K562 (cell line): ENCODE measurements at regions not wholly inside any gene's neighbourhood (a gene's known extent, or its start where the extent isn't known, plus 50 kb on each side); places are given as distances from the start of the nearest gene placed in this dataset.

ENCODE experiments used
- ATAC-seq: fragments of 200-7000 bp; cut with Tn5 transposase; 3 replicates; pipeline ENCODE4 v1.9.1; 2020; ENCODE audit warnings: moderate library complexity
- BruUV-seq: library from RNA; stranded (reverse); fragments of 400-500 nt; replicated peaks from 2 replicates; lab custom pipeline; 2021; lab: Mats Ljungman, UMichigan
- CTCF ChIA-PET: fragments of 300-600 bp; formaldehyde crosslinking; extraction: SDS; loops from one replicate; lab custom pipeline; 2021; ENCODE audit warnings: low intra/inter-chr PET ratio; lab: Yijun Ruan, JAX
- POLR2A ChIA-PET: fragments of 300-600, 350-650 bp; sonication (Branson Sonifier 250); formaldehyde crosslinking; extraction: SDS; loops from one replicate; lab custom pipeline; 2021; ENCODE audit warnings: antibody characterized with exemption, inconsistent platforms; lab: Yijun Ruan, JAX
- DNase-seq, 4 experiments: peaks; one replicate each; pipeline versions ENCODE4 v3.0.0 to v3.0.0-alpha.2; 2011 to 2018; ENCODE audit warnings: low spot score in 3 of 4, mixed read lengths in 3 of 4; ENCODE audit errors: extremely low read depth in 1 of 4
- FAIRE-seq: peaks from 2 replicates; lab custom pipeline; 2011; peaks lifted over from hg19 to GRCh38; lab: Jason Lieb, UNC
- H2AFZ ChIP-seq: 2 replicates; pipeline ENCODE4 v1.6.0; 2011; ENCODE audit warnings: low read depth, low read length, control low read depth, inconsistent platforms
- H3K27ac ChIP-seq: fragments of 200-600 bp; 3 replicates; pipeline ENCODE4 v1.8.0; 2011; ENCODE audit warnings: low read depth, mild to moderate bottlenecking, control low read depth, inconsistent platforms, low read length, moderate library complexity, mixed read lengths; ENCODE audit errors: extremely low read depth
- H3K27me3 ChIP-seq, 2 experiments: fragments of 300-600 bp in 1 of 2; 2 replicates in 1 of 2; 3 replicates in 1 of 2; pipeline versions ENCODE4 v1.6.0 to v1.8.0; 2011; ENCODE audit warnings: inconsistent platforms in 2 of 2, low read length in 2 of 2, mild to moderate bottlenecking in 1 of 2, mixed read lengths in 1 of 2, moderate library complexity in 1 of 2; ENCODE audit not compliant: control insufficient read depth in 2 of 2, insufficient read depth in 2 of 2
- H3K36me3 ChIP-seq: fragments of 300-600 bp; 3 replicates; pipeline ENCODE4 v1.8.0; 2011; ENCODE audit warnings: mild to moderate bottlenecking, low read length, inconsistent platforms; ENCODE audit not compliant: control insufficient read depth, insufficient read depth
- H3K4me1 ChIP-seq, 2 experiments: fragments of 200-600 bp in 1 of 2; replicated peaks in 1 of 2; 2 replicates in 1 of 2; 3 replicates in 1 of 2; pipeline versions ENCODE4 v1.5.1 to v1.8.0; 2011; ENCODE audit warnings: inconsistent platforms in 2 of 2, low read length in 2 of 2, mild to moderate bottlenecking in 1 of 2, mixed read lengths in 1 of 2, moderate library complexity in 1 of 2; ENCODE audit not compliant: control insufficient read depth in 2 of 2, insufficient read depth in 2 of 2
- H3K4me2 ChIP-seq: 2 replicates; pipeline ENCODE4 v1.6.1; 2011; ENCODE audit warnings: low read length, control low read depth, inconsistent platforms, mixed read lengths; ENCODE audit not compliant: insufficient read depth
- H3K4me3 ChIP-seq: fragments of 200-600 bp; sonication (generic), shearing (Covaris generic); 2 replicates; pipeline ENCODE4 v1.5.1; 2016; ENCODE audit warnings: control low read depth, inconsistent platforms
- H3K79me2 ChIP-seq: fragments of 200-600 bp; 3 replicates; pipeline ENCODE4 v1.8.0; 2011; ENCODE audit warnings: low read length, inconsistent platforms; ENCODE audit not compliant: control insufficient read depth, insufficient read depth
- H3K9ac ChIP-seq, 2 experiments: 2 replicates each; pipeline versions ENCODE4 v1.6.0 to v1.6.1; 2011; ENCODE audit warnings: low read depth in 2 of 2, low read length in 2 of 2, control low read depth in 1 of 2, inconsistent platforms in 1 of 2, mild to moderate bottlenecking in 1 of 2, mixed read lengths in 1 of 2; ENCODE audit not compliant: insufficient read depth in 1 of 2
- H3K9me1 ChIP-seq: one replicate; pipeline ENCODE4 v1.6.0; 2011; ENCODE audit warnings: inconsistent platforms, mild to moderate bottlenecking, low read length, moderate library complexity; ENCODE audit not compliant: control insufficient read depth, insufficient read depth
- H3K9me3 ChIP-seq: replicated peaks from 2 replicates; pipeline ENCODE4 v1.5.1; 2011; ENCODE audit warnings: low read depth, low read length, inconsistent platforms; ENCODE audit not compliant: control insufficient read depth, insufficient read depth
- H4K20me1 ChIP-seq: replicated peaks from 2 replicates; pipeline ENCODE4 v1.6.1; 2011; ENCODE audit warnings: low read length, inconsistent platforms, mixed read lengths; ENCODE audit not compliant: control insufficient read depth, insufficient read depth
- CREBBP ChIP-seq: IDR thresholded peaks from one replicate; pipeline ENCODE4 v1.6.1; 2012; ENCODE audit warnings: low read depth, mild to moderate bottlenecking, control low read depth, inconsistent platforms, low read length
- DDX20 ChIP-seq: fragments of 450-650 bp; IDR thresholded peaks from 2 replicates; pipeline ENCODE4 v1.6.1; 2016; ENCODE audit warnings: missing genetic modification characterization, low read depth, mild to moderate bottlenecking, missing compliant biosample characterization, moderate library complexity
- FIP1L1 ChIP-seq: fragments of 200-400 bp; formaldehyde crosslinking; IDR thresholded peaks from 2 replicates; pipeline ENCODE4 v1.6.1; 2018; ENCODE audit warnings: mild to moderate bottlenecking, low read depth, low read length; ENCODE audit not compliant: poor library complexity, severe bottlenecking
- FOSL1 ChIP-seq: fragments of 200-800 bp; sonication (Bioruptor generic); conservative IDR thresholded peaks from 2 replicates; pipeline ENCODE4 v1.6.1; 2016; ENCODE audit warnings: missing genetic modification characterization, missing compliant biosample characterization
- HMG20A ChIP-seq: fragments of 450-650 bp; formaldehyde crosslinking; conservative IDR thresholded peaks from 2 replicates; pipeline ENCODE4 v1.4.0; 2020; ENCODE audit warnings: mild to moderate bottlenecking, mixed read lengths
- JUND ChIP-seq, 2 experiments: IDR thresholded peaks; 2 replicates in 1 of 2; 3 replicates in 1 of 2; pipeline ENCODE4 v1.6.1; 2011; ENCODE audit warnings: borderline replicate concordance in 2 of 2, low read depth in 2 of 2, low read length in 2 of 2, improper control_type of control experiment in 1 of 2, missing biosample characterization in 1 of 2, missing genetic modification characterization in 1 of 2, missing genetic modification reagents in 1 of 2
- MECOM ChIP-seq: fragments of 250-450 bp; sonication (Bioruptor Pico); IDR thresholded peaks from 2 replicates; pipeline ENCODE4 v1.8.0; 2022; ENCODE audit warnings: inconsistent platforms
- MLLT1 ChIP-seq, 2 experiments: fragments of 450-650 bp; IDR thresholded peaks; 2 replicates each; pipeline ENCODE4 v1.6.1; 2016
- MTA3 ChIP-seq: fragments of 450-650 bp; formaldehyde crosslinking; IDR thresholded peaks from 2 replicates; pipeline ENCODE4 v1.6.1; 2017; ENCODE audit warnings: mild to moderate bottlenecking, borderline replicate concordance
- NR1H2 ChIP-seq: sonication (generic); formaldehyde crosslinking; IDR thresholded peaks from 2 replicates; pipeline ENCODE4 v1.4.0; 2020; ENCODE audit warnings: mild to moderate bottlenecking, missing genetic modification reagents
- PBX2 ChIP-seq, 2 experiments: IDR thresholded peaks in 1 of 2; conservative IDR thresholded peaks in 1 of 2; 2 replicates each; pipeline ENCODE4 v1.6.1; 2016; ENCODE audit warnings: low read depth in 2 of 2, mild to moderate bottlenecking in 1 of 2, missing compliant biosample characterization in 1 of 2, missing genetic modification characterization in 1 of 2, moderate library complexity in 1 of 2
- RBM17 ChIP-seq: fragments of 200-400 bp; formaldehyde crosslinking; IDR thresholded peaks from 2 replicates; pipeline ENCODE4 v1.6.1; 2017; ENCODE audit warnings: low read depth, mild to moderate bottlenecking, low read length, borderline replicate concordance
- ZBTB33 ChIP-seq: sonication (generic); formaldehyde crosslinking; IDR thresholded peaks from 2 replicates; pipeline ENCODE4 v1.8.1; 2023; ENCODE audit warnings: mild to moderate bottlenecking, missing genetic modification reagents
- ZKSCAN8 ChIP-seq: fragments of 200-800 bp; sonication (Bioruptor generic); IDR thresholded peaks from 2 replicates; pipeline ENCODE4 v1.6.1; 2016; ENCODE audit warnings: missing genetic modification characterization, missing compliant biosample characterization
- ZNF778 ChIP-seq: fragments of 450-650 bp; formaldehyde crosslinking; IDR thresholded peaks from 2 replicates; pipeline ENCODE4 v1.4.0; 2020; ENCODE audit warnings: mild to moderate bottlenecking, moderate library complexity
- WGBS: fragments of 100-300 bp; shearing (Covaris generic); methylation state at CpG from one replicate; pipeline ENCODE4 v1.1.6; 2016; ENCODE audit warnings: low coverage, mixed read lengths; ENCODE audit not compliant: insufficient coverage; ENCODE audit errors: missing lambda C conversion rate; 5-methylcytosine and 5-hydroxymethylcytosine counted together
- in situ Hi-C: fragments of 300-500 bp; cut with MboI; formaldehyde crosslinking; loops from 4 replicates; pipeline ENCODE4 v1.15.0; 2018; ENCODE audit warnings: inconsistent platforms, mixed read lengths
- intact Hi-C: fragments of 100-400 bp; cut with micrococcal nuclease; formaldehyde crosslinking; loops from 2 replicates; pipeline ENCODE4 v1.14.2; 2022

- Histone ChIP-seq H4K20me1 (no peaks in the 10 kb centered on the region), H3K4me3 (no peak overlapping the region), H2AFZ (peak overlapping the region; percentile 21; the same call in 1 of the 2 replicates), H3K27ac (no peak overlapping the region), H3K4me2 (no peak overlapping the region), H3K79me2 (no peaks in the 10 kb centered on the region), H3K9ac (no peak overlapping the region), H3K9me1 (no peaks in the 10 kb centered on the region), H3K36me3 (no peaks in the 10 kb centered on the region), H3K9me3 (no peaks in the 10 kb centered on the region), H3K4me1 (peaks cover 0 to 25% of the 10 kb centered on the region in 2 experiments; a peak in 3 of 5 replicates), H3K27me3 (no peaks in the 10 kb centered on the region)
- DNase-seq (no peak), ATAC-seq (no peak), FAIRE-seq (no peak)
- peak; percentile 38; the same call in 1 of the 2 replicates for TF ChIP-seq JUND (IDR thresholded peaks at IDR 0.05; ENCODE audit: borderline replicate concordance, low read depth, low read length)
- no peak for TF ChIP-seq JUND (tag; IDR thresholded peaks at IDR 0.05; ENCODE audit: borderline replicate concordance, low read depth, low read length)
- TF ChIP-seq NR1H2 (CRISPR knock-in tag), result no peak
- TF ChIP-seq RBM17, result no peak
- no peak for TF ChIP-seq ZKSCAN8
- no peak for TF ChIP-seq PBX2 (CRISPR knock-in tag; IDR thresholded peaks at IDR 0.05; ENCODE audit: low read depth)
- no peak for TF ChIP-seq PBX2 (tag; conservative IDR thresholded peaks at IDR 0.05; ENCODE audit: low read depth)
- TF ChIP-seq ZNF778 (CRISPR knock-in tag), result no peak
- TF ChIP-seq DDX20 (tag), result no peak
- no peak for TF ChIP-seq MECOM (CRISPR knock-in tag)
- no peak for TF ChIP-seq HMG20A
- TF ChIP-seq MTA3, result no peak
- no peak for TF ChIP-seq FIP1L1
- peak; percentile 51; the same call in 1 of the 2 replicates for TF ChIP-seq ZBTB33 (CRISPR knock-in tag)
- 0 out of 2 replicates have a peak, but pooled peaks have one; percentile 24 for TF ChIP-seq FOSL1 (tag)
- TF ChIP-seq MLLT1 (IDR thresholded peaks at IDR 0.05), result no peak
- TF ChIP-seq CREBBP, result no peak
- intact Hi-C loops (loop anchor here (10.0 kb wide), 1 partner anchor 183 kb away; the partner anchor contains the start of gene ZEB2), in situ Hi-C loops (no loop called here)
- ChIA-PET CTCF (no interaction called here), POLR2A (interaction anchor here (0.6 kb wide), 1 partner anchor 198 kb away, joined by 3 read pairs; no protein-coding TSS in a partner anchor)
- 54% methylated on average over 9 of the region's 9 CpGs for WGBS
- no TSS peak for BruUV-seq
Measured at GRCh38 chr2:144707736-144708326, 187.9 kb upstream of the ZEB2 start.
